ENCODE measurements at regions not wholly inside any gene's neighbourhood (a gene's known extent, or its start where the extent isn't known, plus 50 kb on each side); places are given as distances from the start of the nearest gene placed in this dataset.

DNA sequence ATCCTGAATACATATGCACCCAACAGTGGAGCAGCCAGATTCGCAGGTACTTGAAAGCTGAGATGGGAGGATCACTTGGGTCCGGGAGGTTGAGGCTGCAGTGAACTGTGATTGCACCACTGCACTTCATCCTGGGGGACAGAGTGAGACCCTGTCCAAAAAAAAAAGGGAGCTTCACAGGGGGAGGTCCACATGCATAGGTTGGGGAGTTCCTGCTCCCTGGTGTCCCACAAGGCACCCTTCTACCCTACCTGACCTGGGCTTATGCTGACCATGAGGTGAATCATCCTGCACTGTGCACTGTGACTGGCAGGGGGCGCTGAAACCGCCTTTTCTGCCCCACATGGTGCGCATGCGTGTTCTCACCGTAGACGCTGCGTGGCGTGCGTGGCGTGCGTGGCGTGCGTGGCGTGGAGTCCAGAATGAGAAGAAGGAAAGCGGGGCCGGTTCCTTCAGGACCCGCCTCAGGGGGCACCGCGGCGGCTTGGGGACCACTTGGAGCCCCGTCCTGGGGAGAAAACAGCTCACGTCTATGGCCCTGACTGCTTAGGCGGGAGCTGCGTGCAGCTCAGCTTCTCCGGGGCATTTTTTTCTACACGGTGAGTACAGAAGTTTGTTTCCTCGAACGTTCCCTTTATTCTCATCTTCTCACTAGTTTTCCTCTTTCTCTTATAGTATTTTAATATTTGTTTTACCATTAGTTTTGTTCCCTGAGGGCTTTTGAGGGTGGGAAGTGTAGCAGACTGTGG lies 116.6 kb upstream of the GRK3 start:
- no peak for TF ChIP-seq EZH2 (IDR thresholded peaks at IDR 0.05; ENCODE audit: low read length, unreplicated experiment)
- TF ChIP-seq, protein P1, sequence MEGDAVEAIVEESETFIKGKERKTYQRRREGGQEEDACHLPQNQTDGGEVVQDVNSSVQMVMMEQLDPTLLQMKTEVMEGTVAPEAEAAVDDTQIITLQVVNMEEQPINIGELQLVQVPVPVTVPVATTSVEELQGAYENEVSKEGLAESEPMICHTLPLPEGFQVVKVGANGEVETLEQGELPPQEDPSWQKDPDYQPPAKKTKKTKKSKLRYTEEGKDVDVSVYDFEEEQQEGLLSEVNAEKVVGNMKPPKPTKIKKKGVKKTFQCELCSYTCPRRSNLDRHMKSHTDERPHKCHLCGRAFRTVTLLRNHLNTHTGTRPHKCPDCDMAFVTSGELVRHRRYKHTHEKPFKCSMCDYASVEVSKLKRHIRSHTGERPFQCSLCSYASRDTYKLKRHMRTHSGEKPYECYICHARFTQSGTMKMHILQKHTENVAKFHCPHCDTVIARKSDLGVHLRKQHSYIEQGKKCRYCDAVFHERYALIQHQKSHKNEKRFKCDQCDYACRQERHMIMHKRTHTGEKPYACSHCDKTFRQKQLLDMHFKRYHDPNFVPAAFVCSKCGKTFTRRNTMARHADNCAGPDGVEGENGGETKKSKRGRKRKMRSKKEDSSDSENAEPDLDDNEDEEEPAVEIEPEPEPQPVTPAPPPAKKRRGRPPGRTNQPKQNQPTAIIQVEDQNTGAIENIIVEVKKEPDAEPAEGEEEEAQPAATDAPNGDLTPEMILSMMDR (conservative IDR thresholded peaks at IDR 0.05; ENCODE audit: low read depth, low read length): peak; percentile 73

All from PC-3 (cell line).